Kasumi-1 (cell line): ENCODE measurements at regions not wholly inside any gene's neighbourhood (a gene's known extent, or its start where the extent isn't known, plus 50 kb on each side); places are given as distances from the start of the nearest gene placed in this dataset.

ENCODE experiments used
- DNase-seq, 2 experiments: peaks; one replicate each; lab custom pipeline; 2025; lab: John Stamatoyannopoulos, UW

GRCh38 chr15:31456354-31457060, 129.9 kb downstream of the KLF13 start:
- DNase-seq, result no peak

- DNase-seq, result no peak
Measured at GRCh38 chr15:31457161-31457560, 130.5 kb downstream of the KLF13 start.

- no peak for DNase-seq
Measured at GRCh38 chr15:31457631-31458526, 131.2 kb downstream of the KLF13 start.

GRCh38 chr15:31458596-31459399, 132.2 kb downstream of the KLF13 start:
- no peak for DNase-seq

- no peak for DNase-seq
Measured at GRCh38 chr15:31459400-31459748, 132.7 kb downstream of the KLF13 start.

- DNase-seq, result no peak
Measured at GRCh38 chr15:31461375-31461774, 134.7 kb downstream of the KLF13 start.

- DNase-seq, result no peak
Measured at GRCh38 chr15:31461911-31462480, 135.4 kb downstream of the KLF13 start.

GRCh38 chr15:31463521-31464102, 137.0 kb downstream of the KLF13 start:
- DNase-seq, result no peak

- DNase-seq, result no peak
Measured at GRCh38 chr15:31464216-31465082, 137.8 kb downstream of the KLF13 start.

GRCh38 chr15:31465083-31465955, 138.7 kb downstream of the KLF13 start:
- DNase-seq, result no peak

- no peak for DNase-seq
Measured at GRCh38 chr15:31467361-31467760, 140.7 kb downstream of the KLF13 start.

GRCh38 chr15:31468911-31469785, 142.5 kb downstream of the KLF13 start:
- DNase-seq, result no peak

- DNase-seq, result no peak
Measured at GRCh38 chr15:31469786-31470525, 143.3 kb downstream of the KLF13 start.

- DNase-seq, result no peak
Measured at GRCh38 chr15:31470756-31471155, 144.1 kb downstream of the KLF13 start.

GRCh38 chr15:31471731-31472430, 145.2 kb downstream of the KLF13 start:
- no peak for DNase-seq

GRCh38 chr15:31472636-31473384, 146.2 kb downstream of the KLF13 start:
- DNase-seq, result no peak
